Left cardiac atrium (tissue), 4 donors: ENCODE measurements at regions not wholly inside any gene's neighbourhood (a gene's known extent, or its start where the extent isn't known, plus 50 kb on each side); places are given as distances from the start of the nearest gene placed in this dataset.
A peak's percentile ranks its signal among the peaks of the same experiment; 100 is the strongest.

ENCODE experiments used
- ATAC-seq, 2 donors: fragments of 200-7000 bp; cut with Tn5 transposase; one replicate each; pipeline ENCODE4 v1.9.1; 2020; ENCODE audit warnings: mild to moderate bottlenecking in 2 of 2, moderate library complexity in 2 of 2
- DNase-seq: peaks from one replicate; pipeline ENCODE4 v3.0.0-alpha.2; 2020
- intact Hi-C, 2 donors: fragments of 100-400 bp; cut with DNase I; formaldehyde crosslinking; loops; one replicate each; pipeline versions ENCODE4 v1.14.1 to v1.15.1; 2022 to 2023
- donor health status: DM: no; HTN: yes; CAD: no.
- donor health status: DM: no; HTN: yes; CAD: no; lungs with severe emphysema.
- donor health status: DM: yes; HTN: yes; CAD: no.
- donor health status: Dilated cardiomyopathy.

GRCh38 chr1:225707824-225708223 lies 54.9 kb upstream of the ENAH start:
- intact Hi-C loops = no loop called here
- DNase-seq = no peak
- ATAC-seq = no peak

- intact Hi-C loops = no loop called here
- DNase-seq (no peak), ATAC-seq (no peak)
These were observed 56.2 kb upstream of the ENAH start for GRCh38 chr1:225709101-225709500.

GRCh38 chr1:225710804-225711203 lies 57.9 kb upstream of the ENAH start:
- intact Hi-C loops = no loop called here
- ATAC-seq (peak in 1 of 2 donors; percentile 89), DNase-seq (no peak)

- ATAC-seq (no peak), DNase-seq (no peak)
- intact Hi-C loops = no loop called here
These were observed 58.5 kb upstream of the ENAH start for GRCh38 chr1:225711236-225711937.

- ATAC-seq (peak in 1 of 2 donors; percentile 54), DNase-seq (no peak)
- intact Hi-C loops = no loop called here
These were observed 59.5 kb upstream of the ENAH start for GRCh38 chr1:225712391-225712790.

GRCh38 chr1:225713281-225713680 lies 60.4 kb upstream of the ENAH start:
- intact Hi-C loops = no loop called here
- ATAC-seq = no peak
- no peak for DNase-seq

GRCh38 chr1:225720937-225721336 lies 56.7 kb upstream of the SRP9 start:
- ATAC-seq (no peak), DNase-seq (no peak)
- intact Hi-C loops = no loop called here

GRCh38 chr1:225724251-225724650 lies 53.4 kb upstream of the SRP9 start:
- DNase-seq (no peak), ATAC-seq (no peak)
- intact Hi-C loops = no loop called here
